HG03139 (cell line): ENCODE measurements at regions not wholly inside any gene's neighbourhood (a gene's known extent, or its start where the extent isn't known, plus 50 kb on each side); places are given as distances from the start of the nearest gene placed in this dataset.
A peak's percentile ranks its signal among the peaks of the same experiment; 100 is the strongest.

ENCODE experiments used
- ATAC-seq: cut with Tn5 transposase; IDR thresholded peaks from one replicate; pipeline ENCODE4 v1.9.1; 2021; ENCODE audit not compliant: unreplicated experiment

DNA sequence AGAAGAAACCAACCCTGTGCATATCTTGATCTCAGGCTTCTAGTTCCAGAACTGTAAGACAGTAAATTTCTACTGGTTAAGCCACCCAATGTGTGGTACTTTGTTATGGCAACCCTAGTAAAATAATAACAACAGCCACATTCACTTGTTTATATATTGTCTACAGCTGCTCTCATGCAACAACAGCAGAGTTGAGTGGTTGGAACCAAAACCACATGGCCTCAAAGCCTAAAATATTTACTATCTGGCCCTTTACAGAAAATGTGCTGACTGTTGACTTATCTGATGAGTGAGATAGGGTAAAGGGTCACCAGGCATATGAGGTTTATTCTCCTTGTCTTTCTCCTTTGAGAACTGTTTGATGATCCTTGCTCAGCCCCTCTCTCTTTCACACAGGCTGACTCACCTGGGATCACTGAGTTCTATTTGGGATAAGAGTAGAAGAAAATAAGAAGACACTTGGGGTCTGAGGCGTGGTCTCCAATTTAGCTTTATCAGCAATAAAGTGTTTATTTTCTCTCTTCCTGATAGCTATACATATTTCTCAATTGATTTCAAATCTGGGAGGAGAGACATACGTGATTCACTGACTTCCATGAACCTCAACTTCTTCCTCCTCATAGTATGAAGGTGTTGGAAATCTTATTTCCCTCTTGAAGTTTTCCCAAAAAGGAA is 227.5 kb upstream of the STARD13 start:
- ATAC-seq: no peak

DNA sequence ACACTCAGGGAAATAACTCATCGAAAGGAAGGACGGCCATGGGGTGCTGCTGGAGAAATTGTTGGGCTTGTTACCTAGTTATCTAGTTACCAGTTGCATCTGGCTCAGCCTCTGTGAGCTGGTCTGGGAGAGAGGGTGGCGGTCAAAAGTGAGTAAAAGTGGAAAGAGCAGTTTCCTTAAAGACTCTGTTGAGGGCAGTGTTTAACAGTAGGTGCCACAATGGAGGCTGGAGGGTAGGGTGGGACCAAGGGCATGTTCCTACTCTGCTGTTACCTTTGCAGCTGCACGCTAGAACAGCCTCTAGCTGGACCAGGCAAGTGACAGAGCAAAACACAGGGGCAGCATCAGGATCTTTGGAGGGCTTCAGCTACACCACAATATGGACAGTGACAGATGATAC is 228.8 kb upstream of the STARD13 start:
- no peak for ATAC-seq

DNA sequence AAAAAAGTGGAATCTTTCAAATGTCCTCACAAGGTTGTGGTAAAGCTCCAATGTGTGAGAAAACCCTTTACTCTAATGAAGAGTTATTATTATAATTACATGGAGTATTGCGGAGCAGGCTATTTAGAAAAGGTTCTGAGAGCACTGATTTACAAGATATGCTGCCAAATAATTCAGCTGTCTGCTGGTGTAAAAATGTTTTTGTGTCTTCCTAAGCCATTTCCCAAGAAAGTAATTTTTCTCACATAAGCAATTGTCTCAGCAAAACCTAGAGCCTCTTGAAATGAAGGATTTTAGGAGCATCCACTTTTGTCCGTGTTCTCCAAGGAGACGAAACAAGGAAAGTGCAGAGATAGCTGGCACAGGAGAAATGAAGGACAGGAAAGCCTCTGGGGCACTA is 229.6 kb upstream of the STARD13 start:
- no peak for ATAC-seq

DNA sequence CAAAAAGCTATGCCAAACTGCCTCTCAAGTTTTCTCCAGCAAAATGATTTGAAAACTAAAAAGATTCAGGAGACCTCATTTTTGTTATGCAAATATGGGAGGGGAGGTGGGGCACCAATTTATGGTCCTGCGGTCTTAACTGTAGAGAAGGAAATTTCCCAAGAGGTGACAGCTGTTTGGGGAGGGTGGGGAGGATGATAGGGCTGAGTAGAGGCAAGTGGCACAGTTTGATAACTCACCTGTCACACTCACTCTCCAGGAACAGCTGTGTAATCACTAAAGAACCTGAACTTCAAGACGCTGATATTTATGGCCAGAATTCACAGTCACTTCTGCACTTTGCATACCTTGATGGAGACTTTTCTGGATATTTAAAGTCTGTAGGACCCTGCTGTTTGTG is 232.9 kb upstream of the STARD13 start:
- no peak for ATAC-seq

DNA sequence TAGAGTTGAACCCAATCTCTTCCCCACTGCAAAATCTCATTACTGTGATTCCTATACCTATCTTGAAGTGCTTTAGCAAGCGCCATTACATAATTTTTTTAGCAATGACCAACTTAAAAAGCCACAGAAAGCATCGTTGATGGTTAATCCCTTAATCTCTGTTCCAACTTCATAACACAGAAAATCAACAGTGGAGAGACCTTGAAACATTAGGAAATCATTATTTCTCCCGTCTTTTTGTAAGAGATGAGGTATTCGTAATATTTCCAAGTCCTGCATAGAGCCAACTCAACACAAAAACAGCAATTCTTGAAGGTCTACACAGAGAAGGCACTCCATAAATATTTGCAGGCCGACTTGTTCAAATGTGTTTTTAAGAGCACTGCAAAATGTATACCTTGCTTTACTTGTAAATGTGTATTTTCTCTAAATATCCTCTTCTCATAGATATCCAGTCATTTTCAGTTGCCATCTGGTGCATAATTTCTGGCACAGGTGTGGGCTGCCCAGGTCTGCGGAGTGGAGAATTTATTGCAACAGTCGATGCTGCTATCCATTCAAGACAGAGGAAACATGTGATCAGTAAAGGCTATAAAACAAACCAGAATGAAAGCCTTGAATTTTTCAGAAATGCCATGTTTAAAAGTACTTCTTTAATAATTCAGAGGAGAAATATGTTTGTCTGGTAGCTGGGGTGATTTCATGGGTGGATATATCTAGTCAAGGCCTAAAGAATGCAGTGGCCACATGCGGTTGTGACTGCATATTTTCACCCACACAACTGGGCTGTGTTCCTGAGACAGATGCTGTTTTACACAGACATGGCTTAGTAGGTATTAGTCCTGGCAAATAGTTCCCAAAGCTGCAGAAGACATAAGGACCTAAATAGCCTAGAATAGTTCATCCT is 234.3 kb upstream of the STARD13 start:
- no peak for ATAC-seq

DNA sequence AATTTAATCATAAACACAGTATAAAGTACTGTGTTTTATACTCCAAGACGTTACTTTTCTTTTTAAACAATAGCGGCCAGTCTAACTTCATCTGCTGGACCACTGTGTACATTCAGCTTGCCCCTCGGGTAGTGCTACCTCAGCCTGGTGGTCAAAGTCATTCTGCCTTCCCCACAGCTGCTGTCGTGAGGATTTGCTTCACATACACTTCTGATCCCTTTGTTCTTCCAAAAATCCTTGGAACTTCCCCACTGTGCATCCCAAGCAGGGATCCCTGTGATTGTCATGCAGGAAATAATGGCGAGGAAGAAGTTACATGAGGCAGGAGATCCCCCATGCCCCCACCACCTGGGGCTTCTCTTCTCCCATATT is 234.9 kb upstream of the STARD13 start:
- no peak for ATAC-seq

DNA sequence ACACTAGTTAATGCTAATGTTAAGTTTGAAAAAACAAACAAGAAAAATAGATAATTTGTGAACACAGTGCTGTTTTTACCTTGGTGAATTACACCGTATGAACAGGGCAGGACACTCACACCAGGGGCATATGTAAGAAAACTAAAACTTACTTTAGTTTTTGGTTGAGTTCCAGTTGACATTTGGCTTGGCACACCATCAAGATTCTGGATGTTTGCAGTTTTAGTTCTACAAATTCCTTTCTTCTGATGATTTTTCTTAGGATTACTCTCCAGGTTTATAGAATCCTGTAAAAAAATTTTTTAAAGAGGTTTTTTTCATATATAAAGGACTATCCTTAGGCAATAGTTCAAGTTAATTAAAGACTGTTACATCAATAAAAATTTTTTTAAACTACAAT is 238.5 kb upstream of the STARD13 start:
- no peak for ATAC-seq

DNA sequence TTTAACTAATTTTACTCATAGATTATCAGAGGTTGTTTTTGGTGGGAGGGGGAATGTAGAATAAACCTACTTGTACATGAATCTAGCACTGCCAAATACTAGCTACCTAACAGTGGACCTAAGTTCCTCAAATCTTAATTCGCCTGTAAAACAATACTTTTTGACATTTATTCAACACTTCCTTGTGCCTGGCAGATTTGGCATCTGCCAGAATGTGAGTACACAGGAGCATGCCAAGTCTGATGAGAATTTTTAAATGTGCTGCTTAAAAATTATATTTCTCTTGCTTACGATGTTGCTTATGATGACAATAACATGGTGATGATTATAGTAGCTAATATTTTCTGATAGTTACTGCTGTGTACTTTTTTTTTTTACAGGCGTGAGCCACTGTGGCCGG is 240.2 kb upstream of the STARD13 start:
- ATAC-seq: no peak

DNA sequence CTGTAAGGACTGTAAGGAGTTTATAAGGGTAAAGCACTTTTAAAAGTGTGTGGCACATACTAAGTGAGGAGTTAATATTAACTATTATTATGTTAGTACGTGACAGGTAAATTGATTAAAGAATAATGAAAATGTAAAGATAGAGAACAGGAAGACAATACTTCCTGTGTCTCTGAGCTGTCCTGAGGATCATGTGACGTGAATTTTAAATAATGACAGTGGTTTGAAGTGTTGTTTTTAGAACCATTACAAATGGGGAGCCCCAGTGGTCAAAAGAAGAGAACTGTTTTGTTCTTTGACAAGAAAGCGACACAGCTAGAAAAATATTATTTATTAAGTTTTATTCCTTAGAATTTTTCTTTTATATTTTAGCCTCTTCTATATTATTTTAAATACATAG is 241.2 kb upstream of the STARD13 start:
- no peak for ATAC-seq

DNA sequence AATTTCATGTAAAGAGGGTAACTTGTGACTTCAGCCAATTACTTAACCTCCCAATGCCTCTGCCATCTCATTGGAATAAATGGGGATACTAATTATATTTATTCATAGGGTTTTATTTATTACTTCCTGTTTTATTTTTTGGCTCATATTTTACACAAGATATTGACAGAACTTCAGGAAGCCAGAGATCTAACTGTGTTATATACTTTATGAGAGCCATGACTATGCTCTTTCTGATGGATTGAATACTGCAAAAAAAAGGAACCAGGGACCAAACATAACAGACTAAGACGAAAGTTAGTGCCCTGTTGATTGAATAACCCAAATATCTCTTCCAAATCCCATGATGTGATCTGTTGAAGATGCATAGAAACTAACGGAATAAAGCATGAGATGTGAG is 243.3 kb upstream of the STARD13 start:
- no peak for ATAC-seq

DNA sequence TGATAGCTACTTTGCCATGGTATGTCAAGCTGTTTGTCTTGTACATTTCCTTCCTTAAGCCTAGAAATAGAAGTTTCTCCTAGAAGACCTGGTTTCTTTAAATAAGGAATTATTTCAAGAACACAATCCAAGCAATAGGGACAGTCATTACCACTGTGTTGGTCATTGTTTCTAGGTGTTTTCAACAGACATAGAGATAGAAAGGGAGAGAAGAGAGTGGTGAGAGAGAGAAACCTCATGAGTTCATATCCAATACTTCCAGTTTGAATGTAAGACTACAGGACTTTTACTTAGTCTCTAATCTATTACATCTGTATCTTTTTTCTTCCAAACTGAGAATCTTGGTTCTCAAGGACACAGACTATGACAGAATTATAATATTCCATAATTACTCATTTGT is 245.9 kb upstream of the STARD13 start:
- no peak for ATAC-seq

DNA sequence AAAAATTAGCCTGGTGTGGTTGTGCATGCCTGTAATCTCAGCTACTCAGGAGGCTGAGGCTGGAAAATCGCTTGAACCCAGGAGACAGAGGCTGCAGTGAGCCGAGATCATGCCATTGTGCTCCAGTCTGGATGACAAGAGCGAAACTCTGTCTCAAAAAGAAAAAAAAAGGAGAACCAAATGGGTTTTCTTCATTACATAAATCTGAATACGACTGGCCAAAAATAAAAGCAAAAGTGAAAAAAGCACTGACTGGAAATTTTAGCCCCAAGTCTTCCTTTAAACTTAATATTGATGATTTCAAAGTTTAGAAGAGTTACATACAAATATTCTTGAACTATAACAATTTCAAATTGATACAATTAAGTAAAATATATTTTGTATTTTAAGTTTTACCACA is 249.5 kb upstream of the STARD13 start:
- no peak for ATAC-seq

DNA sequence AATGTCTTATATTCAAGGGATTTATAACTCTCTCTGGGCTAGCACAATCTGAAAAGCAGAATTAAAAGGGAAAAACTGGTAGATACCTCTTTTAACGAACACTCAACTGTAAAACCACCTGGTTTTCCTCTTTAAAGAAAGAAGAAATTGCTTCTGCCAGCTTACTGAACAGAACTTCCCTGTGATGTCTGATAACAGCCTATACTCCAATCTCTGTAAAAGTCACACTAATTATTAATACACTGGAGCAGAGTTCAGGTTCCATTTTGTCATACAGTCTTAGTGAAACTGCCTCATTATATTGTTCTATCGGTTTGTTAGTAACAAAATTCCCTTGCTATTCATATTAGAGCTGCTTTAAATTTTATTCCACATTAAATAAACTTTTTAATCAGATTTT is 251.0 kb upstream of the STARD13 start:
- no peak for ATAC-seq

DNA sequence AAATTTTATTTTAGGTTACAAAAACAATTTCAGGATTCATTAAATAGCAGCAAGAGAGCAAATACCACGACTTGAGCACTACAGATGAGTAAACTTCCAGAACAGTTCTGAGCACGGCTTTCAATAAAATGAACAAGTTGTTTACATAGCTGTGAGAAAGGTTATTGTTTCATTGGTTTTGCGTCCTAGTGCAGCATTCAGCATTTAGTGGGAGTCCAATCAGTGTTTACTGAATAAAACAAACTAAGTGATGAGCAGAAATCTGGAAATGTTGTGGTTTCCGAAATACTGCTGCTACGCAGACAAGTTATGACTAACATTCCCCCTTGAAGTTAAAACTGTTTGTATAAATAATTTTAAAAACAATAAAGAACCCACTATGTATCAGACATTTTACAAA is 251.5 kb upstream of the STARD13 start:
- no peak for ATAC-seq

DNA sequence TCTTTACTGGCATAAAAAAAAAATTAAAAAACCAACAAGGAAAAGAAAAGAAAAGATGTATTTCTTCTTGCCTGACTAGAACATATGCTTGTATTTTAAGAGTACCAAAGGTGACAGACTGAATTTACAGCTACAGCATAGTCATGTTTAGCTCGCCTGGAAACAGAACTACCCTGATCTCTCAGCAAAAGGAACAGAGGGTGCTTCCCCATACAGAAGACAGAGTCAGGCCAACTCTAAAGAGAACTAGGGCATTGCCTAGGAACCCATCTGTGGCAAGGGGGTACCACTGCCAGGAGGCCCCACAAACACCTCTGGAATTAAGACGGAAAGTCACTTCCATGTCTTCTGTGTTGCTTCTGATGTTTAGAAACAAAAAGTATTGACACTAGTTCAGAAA is 252.1 kb upstream of the STARD13 start:
- ATAC-seq: no peak

DNA sequence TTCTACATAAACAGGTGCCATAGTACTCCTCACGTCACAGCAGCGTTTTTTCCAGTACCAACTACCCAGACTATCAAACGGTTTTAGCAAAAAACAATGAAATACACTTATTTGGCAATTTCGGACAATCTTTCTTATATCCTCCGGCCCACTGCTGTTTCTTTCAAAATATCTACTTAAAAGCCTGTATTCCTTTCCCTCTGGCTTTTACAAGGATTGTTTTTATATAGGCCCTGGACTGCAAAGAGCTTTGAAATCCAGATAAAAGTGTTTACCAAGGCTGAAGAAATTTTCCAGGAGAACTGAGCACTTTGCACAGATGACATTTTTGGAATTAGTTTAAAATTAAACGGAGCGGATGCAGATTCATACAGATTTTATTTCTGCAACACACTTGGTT is 255.9 kb upstream of the STARD13 start:
- ATAC-seq: no peak

DNA sequence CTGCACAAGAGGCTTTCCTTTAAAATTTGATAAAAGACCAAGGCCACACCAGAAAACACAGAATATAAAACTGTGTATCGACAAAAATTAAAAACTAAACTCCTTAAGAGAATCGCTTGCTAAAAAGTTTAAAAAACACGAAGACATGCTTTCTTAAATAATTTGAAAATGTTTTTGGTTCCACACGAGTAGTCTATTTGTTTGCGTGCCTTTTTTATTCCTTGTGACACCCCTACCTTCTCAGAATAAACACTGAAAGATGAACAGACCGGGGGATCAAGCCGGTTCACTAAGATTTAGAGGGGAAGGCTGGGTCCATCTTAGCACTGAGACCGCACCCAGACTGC is 256.4 kb upstream of the STARD13 start:
- peak; percentile 1 for ATAC-seq

DNA sequence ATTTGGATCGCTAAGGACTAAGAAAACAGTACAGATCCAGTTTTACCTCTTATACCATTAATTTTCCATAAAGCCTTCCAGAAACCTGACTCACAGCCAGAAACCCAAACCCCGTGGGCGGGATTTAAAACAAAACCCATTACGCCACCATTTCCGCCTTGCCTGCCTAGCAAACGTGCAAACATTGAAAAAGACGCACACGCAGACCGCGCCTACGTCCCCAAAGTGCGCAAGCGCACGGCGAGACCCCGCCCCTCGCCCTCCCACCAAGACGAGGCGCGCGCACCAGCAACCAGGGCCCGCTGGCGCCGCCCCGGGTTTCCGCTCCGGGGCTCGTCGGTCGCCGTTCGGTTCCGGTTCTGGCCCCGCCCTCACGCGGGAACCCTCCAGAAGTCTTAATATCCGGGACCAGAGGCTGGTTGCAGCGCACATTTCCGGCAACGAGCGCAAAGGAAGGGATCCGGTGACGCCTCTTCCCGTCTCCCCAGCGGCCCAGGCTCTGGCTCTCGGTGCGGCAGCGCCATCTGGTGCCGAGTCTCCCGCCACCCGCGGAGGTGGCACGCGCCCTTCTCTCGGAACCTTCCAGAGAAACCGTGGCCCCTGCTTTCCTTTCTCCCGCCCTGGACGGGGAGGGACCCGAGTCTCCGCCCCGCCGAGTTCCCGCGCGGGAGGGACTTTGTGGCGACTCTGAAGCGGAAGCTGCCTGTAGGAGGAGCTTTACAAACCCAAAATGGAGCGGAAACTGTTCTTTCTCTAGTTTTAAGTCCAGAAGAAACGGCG is 256.9 kb upstream of the STARD13 start:
- peak; percentile 84 for ATAC-seq

DNA sequence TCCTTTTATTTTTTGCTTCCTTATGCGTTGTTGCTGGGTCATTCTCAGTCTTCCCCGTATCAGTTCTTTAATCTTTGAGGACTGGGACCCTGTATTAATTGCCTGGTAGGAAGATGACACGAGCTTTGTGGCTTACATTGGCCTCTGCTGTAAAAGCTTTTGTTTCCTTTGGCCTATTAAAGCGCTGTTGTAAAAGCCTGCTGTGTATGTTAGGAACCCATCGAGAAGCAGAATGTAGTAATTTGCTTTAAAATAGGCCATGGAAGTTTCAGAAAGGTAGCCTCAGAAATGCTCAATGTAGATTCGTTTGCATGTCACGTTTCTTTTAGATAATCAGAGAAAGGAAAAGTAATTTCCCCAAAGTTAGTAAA is 257.5 kb upstream of the STARD13 start:
- ATAC-seq: peak; percentile 1

DNA sequence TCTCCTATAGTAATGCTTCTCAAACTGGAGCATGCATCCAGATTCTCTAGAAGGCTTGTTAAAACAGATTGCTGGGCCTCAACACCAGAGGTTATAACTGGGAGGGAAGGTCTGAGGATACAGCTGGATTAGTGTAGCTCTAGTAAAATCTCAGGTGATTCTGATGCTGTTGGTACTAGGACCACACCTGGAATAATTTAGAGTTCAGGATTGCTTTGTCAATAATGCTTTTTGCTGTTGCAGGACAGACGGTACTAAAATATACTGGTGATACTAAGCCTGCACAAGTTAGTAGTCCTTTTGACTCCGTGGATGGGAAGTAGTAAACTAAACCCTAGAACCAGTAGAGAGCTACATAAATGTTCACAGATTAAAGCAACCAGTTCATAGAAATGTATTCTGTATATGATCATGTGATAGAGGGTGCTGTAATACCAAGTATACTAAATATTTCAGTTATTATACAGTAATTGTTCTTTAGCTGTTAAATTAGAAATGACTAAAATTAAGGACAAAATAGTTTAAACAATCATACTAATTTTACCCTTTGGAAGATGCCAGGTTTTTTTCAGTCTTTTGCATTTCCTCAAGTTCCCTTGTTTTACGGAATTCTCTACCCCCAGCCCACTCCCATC is 258.2 kb upstream of the STARD13 start:
- no peak for ATAC-seq

DNA sequence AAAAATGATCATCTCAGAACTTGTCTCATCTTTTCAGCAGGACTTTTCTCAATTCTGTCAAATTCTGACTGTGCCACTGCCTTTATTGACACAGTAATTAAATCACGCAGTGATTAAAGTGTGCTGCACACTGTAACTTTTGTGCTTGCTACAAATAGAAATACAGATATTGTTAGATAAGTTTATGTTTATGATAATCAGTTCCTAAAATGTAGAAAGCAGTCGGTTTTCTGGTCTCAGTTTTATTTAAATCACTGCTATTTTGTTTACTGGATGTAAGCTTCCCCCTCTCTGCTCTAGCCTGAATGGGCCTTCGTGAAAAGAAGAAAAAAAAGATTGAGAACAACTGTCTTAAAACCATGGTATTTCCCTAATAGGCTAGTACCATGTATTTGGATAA is 258.8 kb upstream of the STARD13 start:
- no peak for ATAC-seq

DNA sequence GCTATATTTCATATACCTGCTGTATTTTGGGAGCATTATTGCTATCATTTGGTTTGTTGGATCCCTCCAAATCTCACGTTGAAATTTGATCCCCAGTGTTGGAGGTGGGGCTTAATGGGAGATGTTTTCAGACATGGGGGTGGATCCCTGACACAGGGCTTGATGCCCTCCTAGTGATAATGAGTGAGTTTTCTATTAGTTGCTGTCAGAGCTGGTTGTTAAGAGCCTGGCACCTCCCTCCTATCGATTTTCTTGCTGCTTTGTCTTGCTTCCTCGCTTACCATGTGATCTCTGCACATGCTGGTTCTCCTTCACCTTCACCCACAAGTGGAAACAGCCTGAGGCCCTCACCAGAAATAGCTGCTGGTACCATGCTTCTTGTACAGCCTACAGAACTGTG is 259.9 kb upstream of the STARD13 start:
- no peak for ATAC-seq
